IMR-90 (cell line): ENCODE measurements at regions not wholly inside any gene's neighbourhood (a gene's known extent, or its start where the extent isn't known, plus 50 kb on each side); places are given as distances from the start of the nearest gene placed in this dataset.

Experiments used
- ATAC-seq: fragments of 200-7000 bp; cut with Tn5 transposase; 2 replicates; pipeline ENCODE4 v1.9.1; 2020; ENCODE audit warnings: low read depth, mild to moderate bottlenecking, moderate library complexity
- BruUV-seq: library from RNA; stranded (reverse); fragments of 400-500 nt; replicated peaks from 2 replicates; lab custom pipeline; 2021; lab: Mats Ljungman, UMichigan
- CTCF ChIA-PET: fragments of 300-600 bp; formaldehyde crosslinking; extraction: SDS; loops from one replicate; lab custom pipeline; 2021; ENCODE audit warnings: antibody characterized with exemption; lab: Yijun Ruan, JAX
- POLR2A ChIA-PET: fragments of 300-600 bp; sonication (Branson Sonifier 250); formaldehyde crosslinking; loops from one replicate; lab custom pipeline; 2022; ENCODE audit warnings: antibody characterized with exemption; ENCODE audit not compliant: unreplicated experiment; lab: Charles Lee
- DNase-seq: peaks from one replicate; pipeline ENCODE4 v3.0.0; 2013
- H2AFZ ChIP-seq: replicated peaks from 2 replicates; pipeline ENCODE3; 2013; ENCODE audit warnings: low read length, mild to moderate bottlenecking; ENCODE audit not compliant: poor library complexity
- H2AK5ac ChIP-seq: 2 replicates; pipeline ENCODE4 v1.6.1; 2013; ENCODE audit warnings: low read depth, low read length, inconsistent platforms
- H2AK9ac ChIP-seq: replicated peaks from 2 replicates; pipeline ENCODE3; 2013; ENCODE audit warnings: mild to moderate bottlenecking, low read depth, low read length, moderate library complexity; ENCODE audit not compliant: poor library complexity
- H2BK120ac ChIP-seq: 2 replicates; pipeline ENCODE4 v1.6.1; 2013; ENCODE audit warnings: low read depth, low read length, inconsistent platforms
- H2BK15ac ChIP-seq: 3 replicates; pipeline ENCODE4 v1.6.1; 2013; ENCODE audit warnings: low read depth, low read length, inconsistent platforms
- H2BK20ac ChIP-seq: 2 replicates; pipeline ENCODE4 v1.6.1; 2013; ENCODE audit warnings: low read depth, mild to moderate bottlenecking, inconsistent platforms, low read length, moderate library complexity
- H2BK5ac ChIP-seq: 2 replicates; pipeline ENCODE4 v1.6.1; 2013; ENCODE audit warnings: mild to moderate bottlenecking, low read depth, low read length, inconsistent platforms; ENCODE audit not compliant: poor library complexity, severe bottlenecking
- H3K14ac ChIP-seq: replicated peaks from 2 replicates; pipeline ENCODE4 v1.6.1; 2013; ENCODE audit warnings: low read depth, low read length, inconsistent platforms
- H3K18ac ChIP-seq: 2 replicates; pipeline ENCODE4 v1.6.1; 2013; ENCODE audit warnings: low read depth, low read length, control low read depth
- H3K23ac ChIP-seq: 2 replicates; pipeline ENCODE4 v1.6.1; 2013; ENCODE audit warnings: low read depth, low read length, inconsistent platforms
- H3K27ac ChIP-seq: 2 replicates; pipeline ENCODE4 v1.5.1; 2013; ENCODE audit warnings: mild to moderate bottlenecking, control low read depth, low read length; ENCODE audit not compliant: insufficient read depth
- H3K27me3 ChIP-seq: 2 replicates; pipeline ENCODE4 v1.6.1; 2013; ENCODE audit warnings: low read length; ENCODE audit not compliant: control insufficient read depth, insufficient read depth
- H3K36me3 ChIP-seq: 2 replicates; pipeline ENCODE4 v1.6.1; 2013; ENCODE audit warnings: low read length, mixed read lengths; ENCODE audit not compliant: control insufficient read depth, insufficient read depth
- H3K4ac ChIP-seq: 2 replicates; pipeline ENCODE4 v1.6.1; 2013; ENCODE audit warnings: low read depth, low read length, inconsistent platforms
- H3K4me1 ChIP-seq: 2 replicates; pipeline ENCODE4 v1.6.1; 2013; ENCODE audit warnings: low read length, mixed read lengths; ENCODE audit not compliant: control insufficient read depth, insufficient read depth
- H3K4me2 ChIP-seq: 2 replicates; pipeline ENCODE4 v1.6.1; 2013; ENCODE audit warnings: low read depth, mild to moderate bottlenecking, control low read depth, low read length, moderate library complexity
- H3K4me3 ChIP-seq: 2 replicates; pipeline ENCODE4 v1.5.1; 2013; ENCODE audit warnings: low read depth, mild to moderate bottlenecking, control low read depth, low read length, moderate library complexity; ENCODE audit not compliant: insufficient read depth
- H3K56ac ChIP-seq: 2 replicates; pipeline ENCODE4 v1.6.1; 2013; ENCODE audit warnings: low read length, inconsistent platforms; ENCODE audit not compliant: insufficient read depth; ENCODE audit errors: extremely low read depth
- H3K79me1 ChIP-seq, 2 experiments: 2 replicates each; pipeline ENCODE4 v1.6.1; 2013; ENCODE audit warnings: low read length in 2 of 2, inconsistent platforms in 1 of 2, low read depth in 1 of 2
- H3K9ac ChIP-seq: 2 replicates; pipeline ENCODE4 v1.6.1; 2013; ENCODE audit warnings: low read depth, low read length, control low read depth
- H3K9me1 ChIP-seq: 2 replicates; pipeline ENCODE4 v1.6.1; 2013; ENCODE audit warnings: low read length, inconsistent platforms; ENCODE audit not compliant: insufficient read depth
- H3K9me3 ChIP-seq: 2 replicates; pipeline ENCODE4 v1.6.1; 2013; ENCODE audit warnings: low read length; ENCODE audit not compliant: control insufficient read depth, insufficient read depth
- H4K20me1 ChIP-seq: 2 replicates; pipeline ENCODE4 v1.6.1; 2013; ENCODE audit warnings: low read length, inconsistent platforms; ENCODE audit not compliant: insufficient read depth
- H4K5ac ChIP-seq: 2 replicates; pipeline ENCODE4 v1.6.1; 2013; ENCODE audit warnings: mild to moderate bottlenecking, low read depth, low read length, control low read depth
- H4K8ac ChIP-seq, 2 experiments: 2 replicates each; pipeline ENCODE4 v1.6.1; 2013; ENCODE audit warnings: low read depth in 2 of 2, low read length in 2 of 2, control low read depth in 1 of 2, inconsistent platforms in 1 of 2
- H4K91ac ChIP-seq: 2 replicates; pipeline ENCODE4 v1.6.1; 2013; ENCODE audit warnings: low read depth, low read length, inconsistent platforms; ENCODE audit not compliant: insufficient read depth
- CHD1 ChIP-seq: IDR thresholded peaks from 2 replicates; pipeline ENCODE4 v1.6.1; 2012; ENCODE audit warnings: low read depth, low read length, improper control_type of control experiment
- CTCF ChIP-seq: conservative IDR thresholded peaks from 2 replicates; pipeline ENCODE4 v1.5.1; 2012; ENCODE audit warnings: mild to moderate bottlenecking, low read depth, low read length, improper control_type of control experiment
- POLR2A ChIP-seq: IDR thresholded peaks from 2 replicates; pipeline ENCODE4 v1.6.1; 2012; ENCODE audit warnings: mild to moderate bottlenecking, low read depth, low read length
- RAD21 ChIP-seq: IDR thresholded peaks from 2 replicates; pipeline ENCODE4 v1.6.1; 2012; ENCODE audit warnings: low read length, improper control_type of control experiment
- RCOR1 ChIP-seq: IDR thresholded peaks from 2 replicates; pipeline ENCODE4 v1.6.1; 2012; ENCODE audit warnings: mild to moderate bottlenecking, low read length, improper control_type of control experiment; ENCODE audit not compliant: insufficient replicate concordance
- RFX5 ChIP-seq: IDR thresholded peaks from 2 replicates; pipeline ENCODE4 v1.8.0; 2012; ENCODE audit warnings: low read depth, mild to moderate bottlenecking, low read length, moderate library complexity
- WGBS, 2 experiments: methylation state at CpG; one replicate each; pipeline versions ENCODE4 v1.1.5 to v1.1.7; 2013; ENCODE audit warnings: missing lambda C conversion rate in 2 of 2; ENCODE audit not compliant: insufficient read length in 1 of 2; ENCODE audit errors: extremely low coverage in 2 of 2; 5-methylcytosine and 5-hydroxymethylcytosine counted together
- dilution Hi-C: fragments of 300-500 bp; cut with HindIII; formaldehyde crosslinking; loops from one replicate; pipeline ENCODE4 v1.14.3; 2018; ENCODE audit warnings: low sequenced_read_pairs; ENCODE audit not compliant: unreplicated experiment
- in situ Hi-C: fragments of 300-500 bp; cut with MboI; formaldehyde crosslinking; loops from 3 replicates; pipeline ENCODE4 v1.14.3; 2019; ENCODE audit warnings: low sequenced_read_pairs, inconsistent platforms, mixed read lengths
- intact Hi-C: fragments of 100-400 bp; cut with micrococcal nuclease; formaldehyde crosslinking; loops from 2 replicates; pipeline ENCODE4 v1.10.0; 2022
- TF ChIP-seq, protein P1 (sequence below): fragments of 150-350 bp; IDR thresholded peaks from 2 replicates; pipeline ENCODE4 v1.6.1; 2016; ENCODE audit warnings: low read depth, mild to moderate bottlenecking, low read length, moderate library complexity, borderline replicate concordance
- TF ChIP-seq, protein P2 (sequence below): fragments of 150-350 bp; IDR thresholded peaks from 2 replicates; pipeline ENCODE4 v1.6.1; 2017; ENCODE audit warnings: mild to moderate bottlenecking, antibody characterized with exemption, low read length, low read depth

DNA sequence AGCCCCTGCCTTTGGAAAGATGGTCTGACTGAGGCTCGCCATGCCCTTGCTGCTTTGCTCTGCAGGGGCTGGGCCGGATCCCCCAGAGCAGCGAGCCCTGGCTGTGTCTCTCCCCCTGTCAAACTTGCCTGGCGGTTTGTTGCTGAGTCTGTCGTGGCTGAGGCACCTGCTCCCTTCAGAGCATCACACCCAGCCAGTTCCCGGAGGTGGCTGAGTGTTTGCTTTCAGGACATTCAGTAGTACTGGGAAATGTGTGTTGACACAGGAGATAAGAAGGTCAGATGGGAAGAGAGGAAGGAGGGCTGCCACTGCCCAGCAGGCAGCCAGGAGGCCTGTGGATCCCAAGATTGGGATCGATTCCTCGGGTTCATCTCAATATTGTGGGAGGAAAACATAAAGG is 62.9 kb downstream of the GADD45G start:
- intact Hi-C loops (no loop called here), in situ Hi-C loops (no loop called here), dilution Hi-C loops (no loop called here)
- H3K27me3 ChIP-seq = no peaks in the 10 kb centered on the region; the same call in 1 of the 2 replicates
- H2AK5ac ChIP-seq = no peak overlapping the region
- H2BK15ac ChIP-seq = no peak overlapping the region
- no peak for DNase-seq
- H3K4me3 ChIP-seq = no peak overlapping the region
- H2AFZ ChIP-seq = no peak overlapping the region
- H4K20me1 ChIP-seq = no peaks in the 10 kb centered on the region
- H4K5ac ChIP-seq = no peak overlapping the region
- H3K14ac ChIP-seq = no peak overlapping the region
- H2AK9ac ChIP-seq = no peak overlapping the region
- H3K79me1 ChIP-seq = no peaks in the 10 kb centered on the region
- BruUV-seq = no TSS peak
- no peak overlapping the region for H4K91ac ChIP-seq
- no peak overlapping the region for H3K4me2 ChIP-seq
- no peak overlapping the region for H3K56ac ChIP-seq
- no peaks in the 10 kb centered on the region for H3K9me3 ChIP-seq
- no peak overlapping the region for H3K23ac ChIP-seq
- WGBS, 2 experiments = no CpG with 5 or more reads among the region's 8 CpGs
- H3K36me3 ChIP-seq = no peaks in the 10 kb centered on the region
- H3K27ac ChIP-seq = no peak overlapping the region
- no peak overlapping the region for H4K8ac ChIP-seq
- no peak overlapping the region for H3K9ac ChIP-seq
- no peak overlapping the region for H3K4ac ChIP-seq
- no peaks in the 10 kb centered on the region for H3K4me1 ChIP-seq
- H2BK120ac ChIP-seq = no peak overlapping the region
- H2BK20ac ChIP-seq = no peak overlapping the region
- ATAC-seq = no peak
- no peak overlapping the region for H3K18ac ChIP-seq
- no peak overlapping the region for H2BK5ac ChIP-seq
- CTCF ChIA-PET = no interaction called here
- POLR2A ChIA-PET = no interaction called here
- TF ChIP-seq, protein P1, sequence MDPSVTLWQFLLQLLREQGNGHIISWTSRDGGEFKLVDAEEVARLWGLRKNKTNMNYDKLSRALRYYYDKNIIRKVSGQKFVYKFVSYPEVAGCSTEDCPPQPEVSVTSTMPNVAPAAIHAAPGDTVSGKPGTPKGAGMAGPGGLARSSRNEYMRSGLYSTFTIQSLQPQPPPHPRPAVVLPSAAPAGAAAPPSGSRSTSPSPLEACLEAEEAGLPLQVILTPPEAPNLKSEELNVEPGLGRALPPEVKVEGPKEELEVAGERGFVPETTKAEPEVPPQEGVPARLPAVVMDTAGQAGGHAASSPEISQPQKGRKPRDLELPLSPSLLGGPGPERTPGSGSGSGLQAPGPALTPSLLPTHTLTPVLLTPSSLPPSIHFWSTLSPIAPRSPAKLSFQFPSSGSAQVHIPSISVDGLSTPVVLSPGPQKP = no peak
- TF ChIP-seq, protein P2, sequence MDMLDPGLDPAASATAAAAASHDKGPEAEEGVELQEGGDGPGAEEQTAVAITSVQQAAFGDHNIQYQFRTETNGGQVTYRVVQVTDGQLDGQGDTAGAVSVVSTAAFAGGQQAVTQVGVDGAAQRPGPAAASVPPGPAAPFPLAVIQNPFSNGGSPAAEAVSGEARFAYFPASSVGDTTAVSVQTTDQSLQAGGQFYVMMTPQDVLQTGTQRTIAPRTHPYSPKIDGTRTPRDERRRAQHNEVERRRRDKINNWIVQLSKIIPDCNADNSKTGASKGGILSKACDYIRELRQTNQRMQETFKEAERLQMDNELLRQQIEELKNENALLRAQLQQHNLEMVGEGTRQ = no peak
- no peak for TF ChIP-seq RFX5
- no peak for TF ChIP-seq RCOR1
- no peak for TF ChIP-seq POLR2A
- TF ChIP-seq CTCF = no peak
- no peak for TF ChIP-seq RAD21
- no peak for TF ChIP-seq CHD1
- no peaks in the 10 kb centered on the region for H3K9me1 ChIP-seq
